IPS DF 4.7 (cell line): ENCODE measurements at regions not wholly inside any gene's neighbourhood (a gene's known extent, or its start where the extent isn't known, plus 50 kb on each side); places are given as distances from the start of the nearest gene placed in this dataset.
"Not testable (repeated sequence)": the region's sequence is repeated elsewhere in the genome, so short reads cannot be mapped to it uniquely, and the experiment has no call there.

Experiments used
- DNase-seq: peaks from one replicate; pipeline ENCODE4 v3.0.0-alpha.2; 2013; ENCODE audit warnings: low spot score; ENCODE audit errors: extremely low read depth

DNA sequence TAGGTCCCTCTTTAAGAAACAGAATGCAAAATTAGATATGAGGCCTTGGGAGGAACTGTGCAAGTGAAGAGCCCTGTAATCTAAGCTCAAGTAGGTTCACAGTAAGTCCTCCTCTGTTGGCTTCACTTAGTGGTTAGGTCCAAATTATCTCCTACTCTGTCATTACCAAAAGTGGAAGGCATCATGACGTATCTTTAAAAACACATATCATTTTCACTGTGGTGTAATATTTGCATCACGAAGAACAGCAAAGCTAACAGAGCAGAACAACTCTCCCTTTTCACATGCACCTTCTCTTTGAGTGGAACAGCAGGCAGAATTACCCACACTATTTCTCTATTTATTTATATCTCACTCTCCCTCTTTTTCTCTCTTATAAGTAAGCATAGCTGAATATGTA lies 240.5 kb upstream of the CCNH start:
- DNase-seq: no peak

DNA sequence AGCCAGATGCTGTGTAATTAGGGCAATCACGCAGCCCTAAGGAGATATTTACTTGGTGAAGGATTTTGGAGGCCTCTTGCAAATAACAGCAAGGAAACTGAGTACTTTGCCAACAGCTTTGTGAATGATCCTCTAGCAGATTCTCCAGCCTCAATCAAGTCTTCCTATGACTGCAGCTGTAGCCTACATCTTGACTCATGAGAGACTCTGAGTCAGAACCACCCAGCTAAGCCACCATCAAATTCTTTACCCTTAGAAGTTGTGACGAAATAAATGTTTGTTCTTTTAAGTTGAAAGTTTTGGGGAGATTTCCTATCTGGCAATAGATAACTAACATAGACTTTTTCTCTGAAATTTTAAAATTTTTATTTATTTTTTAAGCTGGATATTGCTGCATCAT lies 237.6 kb upstream of the CCNH start:
- DNase-seq: no peak

DNA sequence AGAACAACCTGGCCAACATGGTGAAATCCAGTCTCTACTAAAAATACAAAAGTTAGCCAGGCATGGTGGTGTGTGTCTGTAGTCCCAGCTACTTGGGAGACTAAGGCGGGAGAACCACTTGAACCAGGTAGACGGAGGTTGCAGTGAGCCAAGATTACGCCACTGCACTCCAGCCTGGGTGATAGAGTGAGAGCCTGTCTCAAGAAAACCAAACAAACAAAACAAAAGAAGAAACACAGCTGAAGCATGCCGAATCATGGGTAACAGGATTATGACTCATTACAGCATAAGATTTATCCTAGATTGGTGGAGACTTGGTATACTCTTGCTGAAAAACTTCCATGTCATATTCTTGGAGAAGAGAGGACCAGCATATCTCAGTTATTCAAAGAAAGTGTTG lies 236.7 kb upstream of the CCNH start:
- DNase-seq: no peak

DNA sequence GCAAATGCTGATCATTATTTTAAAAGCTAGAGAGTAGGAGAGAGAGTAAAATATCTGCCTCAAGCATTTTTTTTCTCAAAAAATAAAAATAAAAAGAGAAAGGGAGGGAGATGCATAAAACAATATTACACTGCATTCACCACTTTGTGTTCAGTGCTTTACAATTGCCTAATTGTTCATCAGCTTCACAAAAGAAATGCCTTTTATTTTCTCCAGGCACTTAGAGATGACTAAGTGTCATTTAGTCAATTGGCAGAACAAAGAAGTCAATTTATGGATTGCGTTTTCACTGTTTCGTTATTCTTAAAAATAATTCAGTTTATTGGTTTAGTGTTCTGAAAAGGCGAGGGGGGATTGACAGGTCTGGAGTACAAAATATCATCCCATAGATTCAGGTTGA lies 232.5 kb upstream of the CCNH start:
- DNase-seq: no peak

DNA sequence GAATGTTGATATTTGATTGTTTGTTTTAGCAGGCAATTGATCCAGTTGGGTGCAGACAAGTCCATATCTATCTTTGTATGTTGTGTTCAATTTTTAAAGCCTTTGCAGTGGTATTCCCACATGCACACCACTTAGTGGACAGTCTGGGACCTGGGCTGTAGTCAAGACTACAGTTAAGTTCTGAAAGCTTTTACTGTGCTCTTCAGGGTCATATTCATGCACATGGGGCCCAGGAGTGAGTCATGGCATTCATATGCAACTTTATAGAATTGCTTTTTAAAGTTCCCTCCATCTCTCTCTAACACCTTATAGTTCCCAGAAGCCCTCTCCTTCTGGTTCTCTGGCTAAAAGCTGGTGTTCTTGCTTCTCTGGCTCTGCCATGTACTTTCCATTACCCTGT lies 228.2 kb upstream of the CCNH start:
- no peak for DNase-seq

DNA sequence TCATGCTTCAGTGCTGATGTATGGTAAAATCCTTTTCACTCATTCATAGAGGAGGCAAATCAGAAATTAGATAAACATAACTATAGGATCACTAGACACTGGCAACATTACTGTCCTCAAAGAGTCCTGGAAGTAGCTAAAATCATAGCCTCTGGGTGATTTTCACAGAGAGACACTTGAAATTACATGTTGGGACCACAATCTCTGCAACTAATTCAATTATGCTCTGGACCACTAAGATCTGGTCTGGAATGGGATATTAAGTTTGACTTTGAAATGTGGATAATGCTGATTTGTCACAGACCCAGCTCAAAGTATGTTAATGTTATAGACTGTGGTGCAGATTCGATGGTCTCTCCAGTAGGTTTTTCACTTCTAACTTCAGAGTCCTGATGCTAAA lies 214.6 kb upstream of the CCNH start:
- no peak for DNase-seq

DNA sequence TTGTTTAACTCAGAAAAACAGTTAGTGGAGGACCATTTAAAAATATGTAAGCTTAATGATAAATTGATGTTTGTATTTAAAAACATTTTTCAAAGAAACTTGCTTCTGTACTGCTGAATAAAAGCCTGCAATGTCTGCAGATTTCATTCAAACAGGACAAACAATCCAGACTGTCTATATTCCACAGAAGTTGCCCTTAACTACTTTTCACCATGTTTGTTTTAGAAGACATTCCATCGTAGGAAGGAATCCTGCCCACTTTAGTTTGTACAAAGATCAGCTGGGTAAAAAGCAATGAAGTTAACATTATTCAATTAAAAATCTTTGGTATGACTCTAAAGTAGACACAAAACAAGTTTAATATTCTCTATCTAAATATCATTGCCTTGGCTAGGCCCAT lies 195.7 kb upstream of the CCNH start:
- no peak for DNase-seq

DNA sequence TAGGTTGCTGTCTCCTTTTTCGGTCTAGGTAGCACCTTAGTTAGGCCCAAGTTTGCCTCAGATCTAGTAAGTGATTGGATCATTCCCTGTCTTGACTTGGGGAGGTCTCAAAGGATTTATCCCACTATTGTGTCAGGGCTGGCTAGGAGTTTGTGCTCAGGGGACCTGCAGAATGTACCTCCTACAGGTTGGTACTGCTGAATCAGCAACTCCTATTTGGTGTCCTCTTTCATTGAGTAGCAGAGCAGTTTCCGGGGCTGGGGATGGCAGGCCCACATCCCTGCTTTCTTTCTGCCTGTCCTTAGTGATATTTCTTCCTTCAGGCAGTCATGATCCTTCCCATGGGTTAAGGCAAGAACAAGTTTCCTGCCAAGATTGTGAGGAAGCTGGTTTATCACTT lies 192.9 kb upstream of the CCNH start:
- DNase-seq: no peak

DNA sequence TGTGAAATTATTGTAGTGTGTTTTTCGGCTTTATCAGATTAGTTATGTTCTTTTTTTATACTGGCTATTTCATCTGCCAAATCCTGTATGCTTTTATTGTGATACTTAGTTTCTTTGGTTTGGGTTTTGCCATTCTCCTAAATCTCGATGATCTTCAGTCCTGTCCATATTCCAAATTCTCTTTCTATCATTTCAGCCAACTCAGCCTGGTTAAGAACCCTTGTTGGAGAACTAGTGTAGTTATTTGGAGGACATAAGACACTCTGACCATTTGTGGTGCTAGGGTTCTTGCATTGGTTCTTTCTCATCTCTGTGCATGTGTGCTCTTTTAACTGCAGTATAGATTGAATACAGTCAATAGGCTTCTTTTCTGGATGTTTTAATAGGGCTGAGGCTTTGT lies 187.0 kb upstream of the CCNH start:
- DNase-seq: no peak

DNA sequence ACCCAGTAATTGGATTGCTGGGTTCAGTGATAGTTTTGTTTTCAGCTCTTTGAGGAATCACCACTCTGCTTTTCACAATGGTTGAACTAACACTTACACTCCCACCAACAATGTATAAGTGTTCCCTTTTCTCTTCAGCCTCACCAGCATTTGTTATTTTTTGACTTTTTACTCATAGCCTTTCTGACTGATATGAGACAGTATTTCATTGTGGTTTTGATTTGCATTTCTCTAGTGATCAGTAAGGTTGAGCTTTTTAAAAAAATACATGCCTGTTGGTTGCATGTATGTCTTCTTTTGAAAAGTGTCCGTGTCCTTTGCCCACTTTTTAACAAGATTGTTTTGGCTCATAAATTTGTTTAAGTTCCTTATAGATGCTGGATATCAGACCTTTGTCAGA lies 185.7 kb upstream of the CCNH start:
- DNase-seq: no peak

DNA sequence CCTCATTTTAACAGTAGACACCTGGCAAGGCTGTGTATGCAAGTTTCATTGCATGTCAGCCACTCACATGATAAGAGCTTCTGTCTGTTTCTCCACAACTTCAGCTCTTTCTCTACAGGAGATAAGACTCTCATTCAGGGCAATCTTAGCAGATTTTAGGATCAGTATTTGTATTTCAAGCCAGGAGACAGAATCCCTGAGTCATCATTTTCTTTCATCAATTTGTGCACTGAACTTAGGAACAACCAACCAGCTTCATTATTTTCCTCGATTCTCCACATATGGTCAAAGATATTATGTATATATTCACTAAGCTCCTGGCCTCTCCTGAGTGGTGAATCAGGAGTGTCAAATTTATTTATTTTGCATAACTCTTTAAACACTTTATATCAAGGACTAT lies 181.8 kb upstream of the CCNH start:
- no peak for DNase-seq

DNA sequence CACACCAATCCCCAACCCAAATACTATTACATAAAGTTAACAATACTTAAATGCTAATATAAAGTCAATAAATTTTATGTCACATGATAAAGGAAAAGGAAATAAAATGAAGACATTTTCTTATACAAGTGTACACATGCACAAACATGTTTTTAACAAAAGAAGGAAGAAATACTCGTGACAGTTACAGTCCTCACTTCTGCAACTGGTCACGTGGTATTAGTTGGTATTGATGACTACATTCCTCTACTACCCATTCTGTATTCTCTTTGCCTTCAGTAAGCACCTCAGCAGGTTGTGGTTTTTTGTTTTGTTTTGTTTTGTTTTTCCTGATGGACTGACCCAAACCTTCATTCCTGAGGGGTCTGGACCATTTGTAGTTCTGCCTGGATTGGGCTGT lies 176.9 kb upstream of the CCNH start:
- DNase-seq: no peak

DNA sequence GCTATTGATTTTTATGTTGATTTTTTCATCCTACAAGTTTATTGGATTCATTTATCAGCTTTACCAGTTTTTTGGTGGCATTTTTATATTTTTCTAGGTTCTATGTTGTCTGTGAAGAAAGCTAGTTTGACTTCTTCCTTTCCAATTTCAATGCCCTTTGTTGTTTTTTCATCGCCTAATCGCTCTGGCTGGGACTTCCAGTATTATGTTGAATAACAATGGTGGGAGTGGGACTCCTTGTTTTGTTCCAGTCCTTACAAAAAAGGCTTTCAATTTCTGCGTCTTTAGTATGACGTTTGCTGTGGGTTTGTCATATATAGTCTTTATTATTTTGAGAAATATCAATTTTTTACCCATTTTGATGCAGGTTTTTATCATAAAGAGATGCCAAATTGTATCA lies 175.6 kb upstream of the CCNH start:
- no peak for DNase-seq

DNA sequence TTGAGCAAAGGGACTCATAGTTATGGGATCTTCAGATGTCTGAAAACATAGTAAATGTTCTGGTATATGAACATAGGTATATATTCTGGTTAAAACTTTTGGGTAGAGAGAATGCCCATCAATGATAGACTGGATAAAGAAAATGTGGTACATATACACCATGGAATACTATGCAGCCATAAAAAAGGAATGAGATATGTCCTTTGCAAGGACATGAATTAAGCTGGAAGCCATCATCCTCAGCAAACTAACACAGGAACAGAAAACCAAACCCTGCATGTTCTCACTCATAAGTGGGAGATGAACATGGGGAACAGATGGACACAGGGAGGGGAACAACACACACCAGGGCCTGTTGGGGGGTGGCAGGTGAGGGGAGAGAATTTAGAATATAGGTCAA lies 171.0 kb upstream of the CCNH start:
- not testable (repeated sequence) for DNase-seq

DNA sequence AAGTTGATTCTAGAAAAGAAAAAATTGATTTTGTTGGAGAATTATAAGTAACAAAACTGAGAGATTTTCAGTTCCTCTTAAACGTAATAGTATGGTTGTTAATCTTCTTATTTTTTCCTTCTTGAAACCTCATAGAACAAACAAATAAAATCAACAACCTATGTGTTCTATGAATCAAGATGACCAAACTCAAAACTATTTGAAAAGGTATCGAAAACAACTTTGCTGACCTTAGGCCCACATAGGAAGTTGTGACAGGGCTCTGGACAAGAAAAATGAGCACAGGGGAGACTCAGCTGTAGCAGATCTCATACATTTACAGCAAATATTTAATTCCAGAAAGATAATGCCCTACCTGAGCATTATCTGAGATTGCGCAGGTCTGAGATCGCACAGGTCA lies 169.4 kb upstream of the CCNH start:
- DNase-seq: no peak

DNA sequence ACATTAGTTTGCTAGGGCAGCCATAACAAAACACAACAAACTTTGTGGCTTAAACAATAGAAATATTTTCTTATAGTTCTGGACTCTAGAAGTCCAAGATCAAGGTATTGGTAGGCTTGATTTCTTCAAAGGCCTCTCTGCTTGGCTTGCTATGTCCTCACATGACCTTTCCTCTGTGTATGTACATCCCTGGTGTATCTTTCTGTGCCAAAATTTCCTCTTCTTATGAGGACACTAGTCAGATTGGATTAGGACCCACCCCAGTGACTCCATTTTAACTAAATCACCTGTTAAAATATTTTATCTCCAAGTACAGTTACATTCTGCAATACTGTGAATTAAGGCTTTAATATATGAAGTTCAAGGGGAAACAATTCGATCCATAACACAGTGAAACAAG lies 168.9 kb upstream of the CCNH start:
- DNase-seq: no peak

DNA sequence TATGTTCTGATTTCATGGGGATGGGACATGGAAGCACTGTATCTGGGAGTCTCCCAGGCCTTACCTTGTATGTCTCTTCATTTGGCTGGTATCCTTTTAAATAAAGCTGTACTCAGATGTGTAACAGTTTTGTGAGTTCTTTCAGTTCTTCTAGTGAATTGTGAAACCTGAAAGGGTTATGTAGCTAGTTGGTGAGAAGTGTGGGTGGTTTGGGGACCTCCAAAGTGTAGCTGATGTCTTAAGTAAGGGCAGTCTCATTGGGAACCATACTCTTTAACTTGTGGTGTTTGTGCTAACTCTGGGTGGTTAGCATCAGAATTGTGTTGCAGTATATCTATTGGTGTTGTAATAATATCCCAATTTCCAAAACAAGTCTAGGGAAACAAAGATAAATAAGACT lies 166.9 kb upstream of the CCNH start:
- no peak for DNase-seq

DNA sequence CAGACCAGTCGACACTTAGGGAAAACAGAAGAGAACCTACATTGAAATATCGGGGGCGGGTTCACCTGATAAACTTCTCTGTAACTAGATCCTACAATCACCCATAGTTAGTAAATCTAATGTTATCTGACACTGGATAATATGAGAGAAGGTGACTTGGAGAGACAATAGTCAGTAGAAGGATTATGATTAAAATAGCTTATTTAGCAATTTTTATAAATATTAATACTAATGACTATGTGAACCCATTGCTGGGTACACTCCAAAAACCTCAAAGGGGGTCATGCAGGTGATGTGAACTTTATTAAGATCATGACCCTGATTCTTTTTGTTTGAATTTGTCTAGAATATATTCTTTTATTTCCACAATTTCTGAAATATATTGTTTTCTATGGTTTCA lies 164.1 kb upstream of the CCNH start:
- no peak for DNase-seq

DNA sequence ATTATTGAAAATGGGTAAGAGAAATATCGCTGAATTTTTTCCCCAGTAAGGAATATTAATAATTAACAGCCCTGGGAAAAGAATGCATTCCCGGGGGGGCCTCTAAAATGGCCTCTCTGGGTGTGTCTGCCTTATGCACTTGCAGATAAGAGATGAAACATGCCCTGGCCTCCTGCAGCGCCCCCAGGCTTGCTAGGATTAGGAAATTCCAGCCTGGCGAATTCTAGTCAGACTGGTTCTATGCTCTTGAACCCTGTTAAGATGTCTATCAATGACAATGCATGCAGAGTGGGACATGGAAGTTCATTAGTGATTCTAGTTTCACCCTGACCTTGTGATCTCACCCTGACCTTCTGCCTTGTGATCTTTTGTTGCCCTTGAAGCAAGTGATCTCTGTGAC lies 163.6 kb upstream of the CCNH start:
- not testable (repeated sequence) for DNase-seq

DNA sequence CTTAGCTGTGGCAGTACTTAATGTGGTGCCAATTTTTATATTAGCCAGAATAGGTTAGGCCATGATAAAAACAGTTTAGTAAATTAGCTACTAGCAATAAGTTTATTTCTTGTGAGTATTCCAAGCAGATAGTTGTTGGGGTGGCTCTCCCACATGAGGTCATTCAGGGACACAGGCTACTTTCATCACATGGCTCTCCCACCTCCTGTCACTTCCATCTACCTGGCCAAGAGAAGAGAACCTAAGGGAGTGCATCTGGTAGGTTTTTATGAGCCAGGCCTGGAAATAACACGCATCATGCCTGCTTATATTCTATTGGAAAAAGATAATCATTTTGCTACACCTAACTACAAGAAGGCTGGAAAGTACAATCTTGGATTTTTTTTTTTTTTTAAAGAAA lies 161.4 kb upstream of the CCNH start:
- DNase-seq: no peak

DNA sequence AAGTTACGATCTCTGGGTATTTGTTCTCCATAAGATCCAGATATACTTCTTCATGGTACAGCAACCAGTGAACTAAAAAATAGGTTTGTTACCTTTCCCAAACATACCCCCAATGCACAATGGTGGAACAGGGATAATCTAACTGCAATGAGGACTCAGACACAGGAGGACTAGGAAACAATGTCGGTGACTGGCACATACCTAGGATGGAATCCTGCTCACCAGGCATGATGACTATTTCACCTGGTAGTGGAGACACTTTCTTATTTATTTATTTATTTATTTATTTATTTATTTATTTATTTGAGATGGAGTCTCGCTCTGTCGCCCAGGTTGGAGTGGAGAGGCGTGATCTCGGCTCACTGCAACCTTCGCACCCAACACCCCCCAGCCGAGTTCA lies 159.9 kb upstream of the CCNH start:
- no peak for DNase-seq

DNA sequence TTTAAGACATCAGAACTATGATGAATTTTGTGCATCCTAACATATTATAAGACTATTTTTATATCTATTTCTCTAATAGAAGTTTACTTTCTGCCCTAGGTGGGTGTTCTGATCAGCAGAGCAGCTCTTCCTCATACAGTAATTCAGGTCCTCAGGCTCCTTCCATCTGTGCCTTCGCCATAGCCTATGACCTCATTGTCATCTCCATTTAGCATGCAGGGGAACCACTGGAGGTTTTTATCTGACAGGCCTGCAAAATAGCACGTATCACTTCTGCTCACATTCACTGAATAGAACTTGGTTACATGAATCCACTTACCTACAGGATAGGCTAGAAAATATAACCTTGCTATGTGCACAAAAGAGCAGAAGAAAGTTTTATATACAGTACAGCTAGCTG lies 159.4 kb upstream of the CCNH start:
- DNase-seq: no peak

DNA sequence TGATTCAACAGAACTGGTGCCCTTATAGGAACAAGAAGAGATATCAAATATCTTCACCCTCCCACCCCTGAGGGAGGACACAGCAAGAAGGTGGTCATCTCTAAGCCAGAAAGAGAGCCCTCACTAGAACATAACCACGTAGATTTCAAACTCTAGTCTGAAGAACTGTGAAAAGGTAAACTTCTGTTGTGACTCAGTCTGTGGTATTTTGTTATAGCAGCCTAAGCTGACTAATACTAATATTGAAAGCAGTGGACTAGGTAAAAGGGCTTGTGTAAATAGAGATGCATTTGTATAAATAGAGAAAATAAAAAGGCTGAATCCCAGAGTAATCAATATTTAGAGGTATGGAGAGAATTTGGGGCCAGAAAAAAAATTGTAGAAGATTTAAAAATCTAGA lies 157.6 kb upstream of the CCNH start:
- no peak for DNase-seq

DNA sequence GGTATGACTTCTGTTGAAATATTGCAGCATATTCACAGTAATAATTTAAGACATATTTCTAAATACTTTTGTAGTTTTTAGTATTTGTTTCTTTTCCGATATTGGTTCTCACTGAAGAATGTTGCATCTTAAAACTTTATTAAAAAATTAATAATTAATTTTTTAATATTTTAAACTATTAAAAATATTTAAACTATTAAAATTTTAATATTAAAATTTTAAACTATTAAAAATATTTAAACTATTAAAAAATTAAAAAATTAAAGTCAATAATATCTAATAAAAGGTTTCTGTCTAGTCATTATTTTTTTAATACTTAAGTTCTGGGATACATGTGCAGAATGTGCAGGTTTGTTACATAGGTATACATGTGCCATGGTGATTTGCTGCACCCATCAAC lies 149.3 kb upstream of the CCNH start:
- no peak for DNase-seq

DNA sequence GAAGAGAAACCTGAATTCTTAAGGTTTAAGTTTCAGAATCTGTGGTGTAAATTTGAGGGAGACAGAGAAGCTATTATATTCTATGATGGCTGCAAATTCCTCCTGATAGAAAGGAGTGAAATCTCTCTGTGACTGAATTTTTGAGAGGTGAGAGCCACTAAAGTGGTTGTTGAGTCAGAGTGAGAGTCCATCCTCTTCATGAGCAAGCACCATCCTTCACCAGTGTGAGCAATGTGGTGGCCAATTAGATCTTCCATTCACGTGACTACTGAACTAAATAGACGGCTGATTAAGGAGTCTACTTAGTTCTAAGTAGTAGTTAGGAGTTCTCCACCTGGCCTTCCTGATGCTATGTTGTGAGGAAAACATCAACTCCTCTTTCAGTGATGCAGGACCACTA lies 147.8 kb upstream of the CCNH start:
- DNase-seq: no peak
